ENCODE measurements at regions not wholly inside any gene's neighbourhood (a gene's known extent, or its start where the extent isn't known, plus 50 kb on each side); places are given as distances from the start of the nearest gene placed in this dataset.
"Not testable (repeated sequence)": the region's sequence is repeated elsewhere in the genome, so short reads cannot be mapped to it uniquely, and the experiment has no call there.

- no peak for DNase-seq
Measured at GRCh38 chr2:228522977-228523376, 341.5 kb upstream of the SPHKAP start.

GRCh38 chr2:228522276-228522675, 340.8 kb upstream of the SPHKAP start:
- no peak for DNase-seq

GRCh38 chr2:228519561-228519960, 338.1 kb upstream of the SPHKAP start:
- no peak for DNase-seq

- no peak for DNase-seq
Measured at GRCh38 chr2:228516019-228516418, 334.5 kb upstream of the SPHKAP start.

GRCh38 chr2:228513480-228513879, 332.0 kb upstream of the SPHKAP start:
- DNase-seq, result not testable (repeated sequence)

GRCh38 chr2:228509021-228509420, 327.5 kb upstream of the SPHKAP start:
- peak in 2 of 3 donors; percentile 16 to 30 for DNase-seq

- DNase-seq, result peak in 1 of 3 donors; percentile 9
Measured at GRCh38 chr2:228507870-228508269, 326.4 kb upstream of the SPHKAP start.

GRCh38 chr2:228507231-228507824, 325.8 kb upstream of the SPHKAP start:
- DNase-seq, result no peak

- peak in 2 of 3 donors; percentile 17 to 22 for DNase-seq
Measured at GRCh38 chr2:228503731-228504130, 322.2 kb upstream of the SPHKAP start.

GRCh38 chr2:228493852-228494251, 312.4 kb upstream of the SPHKAP start:
- no peak for DNase-seq

- no peak for DNase-seq
Measured at GRCh38 chr2:228479014-228479413, 297.5 kb upstream of the SPHKAP start.

GRCh38 chr2:228474466-228474865, 293.0 kb upstream of the SPHKAP start:
- peak in 1 of 3 donors; percentile 8 for DNase-seq

- no peak for DNase-seq
Measured at GRCh38 chr2:228469721-228470120, 288.2 kb upstream of the SPHKAP start.

- DNase-seq, result no peak
Measured at GRCh38 chr2:228466851-228467250, 285.4 kb upstream of the SPHKAP start.

- no peak for DNase-seq
Measured at GRCh38 chr2:228465408-228465807, 283.9 kb upstream of the SPHKAP start.

GRCh38 chr2:228458364-228458763, 276.9 kb upstream of the SPHKAP start:
- DNase-seq, result no peak

GRCh38 chr2:228447266-228447915, 265.9 kb upstream of the SPHKAP start:
- DNase-seq, result no peak

GRCh38 chr2:228446734-228447133, 265.2 kb upstream of the SPHKAP start:
- peak; percentile 67 to 83 (median 75) for DNase-seq

- no peak for DNase-seq
Measured at GRCh38 chr2:228444161-228444560, 262.7 kb upstream of the SPHKAP start.

GRCh38 chr2:228433721-228434120, 252.2 kb upstream of the SPHKAP start:
- no peak for DNase-seq

GRCh38 chr2:228432116-228432515, 250.6 kb upstream of the SPHKAP start:
- DNase-seq, result no peak

GRCh38 chr2:228430986-228431385, 249.5 kb upstream of the SPHKAP start:
- no peak for DNase-seq

- peak in 1 of 3 donors; percentile 15 for DNase-seq
Measured at GRCh38 chr2:228426502-228427216, 245.2 kb upstream of the SPHKAP start.
